ENCODE measurements at regions not wholly inside any gene's neighbourhood (a gene's known extent, or its start where the extent isn't known, plus 50 kb on each side); places are given as distances from the start of the nearest gene placed in this dataset.

DNA sequence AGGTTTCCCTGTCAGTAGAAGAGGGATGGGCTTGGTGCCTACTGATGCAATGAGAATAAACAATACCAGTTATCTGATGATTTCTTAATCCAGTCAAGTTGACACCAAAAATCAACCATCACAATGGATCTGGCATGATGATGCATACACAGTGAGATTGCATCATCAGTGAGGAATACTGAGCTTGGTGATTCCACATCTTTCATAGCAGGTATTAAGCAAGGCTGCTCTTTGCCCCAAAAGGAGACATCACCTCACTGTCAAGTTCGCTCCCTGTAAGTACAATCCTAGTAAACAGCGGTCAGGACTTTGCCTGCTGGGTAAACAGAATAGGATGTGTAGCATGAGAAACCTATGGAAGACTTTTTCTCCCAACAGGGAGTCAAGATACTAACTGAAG is 282.7 kb upstream of the CDH2 start:
- TF ChIP-seq, protein P1, sequence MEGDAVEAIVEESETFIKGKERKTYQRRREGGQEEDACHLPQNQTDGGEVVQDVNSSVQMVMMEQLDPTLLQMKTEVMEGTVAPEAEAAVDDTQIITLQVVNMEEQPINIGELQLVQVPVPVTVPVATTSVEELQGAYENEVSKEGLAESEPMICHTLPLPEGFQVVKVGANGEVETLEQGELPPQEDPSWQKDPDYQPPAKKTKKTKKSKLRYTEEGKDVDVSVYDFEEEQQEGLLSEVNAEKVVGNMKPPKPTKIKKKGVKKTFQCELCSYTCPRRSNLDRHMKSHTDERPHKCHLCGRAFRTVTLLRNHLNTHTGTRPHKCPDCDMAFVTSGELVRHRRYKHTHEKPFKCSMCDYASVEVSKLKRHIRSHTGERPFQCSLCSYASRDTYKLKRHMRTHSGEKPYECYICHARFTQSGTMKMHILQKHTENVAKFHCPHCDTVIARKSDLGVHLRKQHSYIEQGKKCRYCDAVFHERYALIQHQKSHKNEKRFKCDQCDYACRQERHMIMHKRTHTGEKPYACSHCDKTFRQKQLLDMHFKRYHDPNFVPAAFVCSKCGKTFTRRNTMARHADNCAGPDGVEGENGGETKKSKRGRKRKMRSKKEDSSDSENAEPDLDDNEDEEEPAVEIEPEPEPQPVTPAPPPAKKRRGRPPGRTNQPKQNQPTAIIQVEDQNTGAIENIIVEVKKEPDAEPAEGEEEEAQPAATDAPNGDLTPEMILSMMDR (optimal IDR thresholded peaks at IDR 0.05 in 1 of 3, IDR thresholded peaks at IDR 0.05 in 1 of 3, conservative IDR thresholded peaks at IDR 0.05 in 1 of 3; ENCODE audit: extremely low read depth in 1 of 3, insufficient read depth in 2 of 3, low read length in 3 of 3) = no peak
- no peak for TF ChIP-seq EZH2 (IDR thresholded peaks at IDR 0.05; ENCODE audit: low read length)

All from keratinocyte (primary cell).